GM06990 (cell line): ENCODE measurements at regions not wholly inside any gene's neighbourhood (a gene's known extent, or its start where the extent isn't known, plus 50 kb on each side); places are given as distances from the start of the nearest gene placed in this dataset.

ENCODE experiments used
- DNase-seq: peaks from one replicate; pipeline ENCODE4 v3.0.0-alpha.2; 2011; ENCODE audit not compliant: insufficient read length; ENCODE audit errors: extremely low read depth
- H3K27me3 ChIP-seq: replicated peaks from 2 replicates; pipeline ENCODE4 v1.6.0; 2011; ENCODE audit warnings: low read length; ENCODE audit not compliant: control insufficient read depth, insufficient read depth
- H3K36me3 ChIP-seq: 2 replicates; pipeline ENCODE4 v1.5.1; 2011; ENCODE audit warnings: low read length; ENCODE audit not compliant: control insufficient read depth, insufficient read depth
- H3K4me3 ChIP-seq: replicated peaks from 2 replicates; pipeline ENCODE4 v1.5.1; 2011; ENCODE audit warnings: low read depth, mild to moderate bottlenecking, control low read depth, low read length
- CTCF ChIP-seq: IDR thresholded peaks from 2 replicates; pipeline ENCODE4 v1.5.1; 2011; ENCODE audit warnings: low read length, control low read depth, mild to moderate bottlenecking, inconsistent platforms; ENCODE audit not compliant: insufficient read depth, poor library complexity, severe bottlenecking

GRCh38 chr5:58002323-58002722 lies 457.6 kb downstream of the PLK2 start:
- Histone ChIP-seq H3K4me3 (no peak overlapping the region), H3K36me3 (no peaks in the 10 kb centered on the region), H3K27me3 (no peaks in the 10 kb centered on the region)
- no peak for DNase-seq
- no peak for TF ChIP-seq CTCF

- Histone ChIP-seq H3K36me3 (no peaks in the 10 kb centered on the region), H3K27me3 (no peaks in the 10 kb centered on the region), H3K4me3 (no peak overlapping the region)
- DNase-seq, result no peak
- no peak for TF ChIP-seq CTCF
Measured at GRCh38 chr5:57993866-57994265, 466.0 kb downstream of the PLK2 start.

- Histone ChIP-seq H3K36me3 (no peaks in the 10 kb centered on the region), H3K4me3 (no peak overlapping the region), H3K27me3 (no peaks in the 10 kb centered on the region)
- no peak for DNase-seq
- no peak for TF ChIP-seq CTCF
Measured at GRCh38 chr5:57989378-57989777, 470.5 kb downstream of the PLK2 start.

- H3K36me3 ChIP-seq, result no peaks in the 10 kb centered on the region
- no peak for TF ChIP-seq CTCF
- H3K27me3 ChIP-seq, result no peaks in the 10 kb centered on the region
- no peak overlapping the region for H3K4me3 ChIP-seq
- DNase-seq, result no peak
Measured at GRCh38 chr5:57988813-57989212, 471.1 kb downstream of the PLK2 start.

- DNase-seq, result no peak
Measured at GRCh38 chr5:57987552-57987951, 472.3 kb downstream of the PLK2 start.

More at GRCh38 chr5:57987552-57987951, 472.3 kb downstream of the PLK2 start:
- Histone ChIP-seq H3K36me3 (no peaks in the 10 kb centered on the region), H3K27me3 (no peaks in the 10 kb centered on the region), H3K4me3 (no peak overlapping the region)
- TF ChIP-seq CTCF, result no peak
